Myocyte (in vitro differentiated cells): ENCODE measurements at regions not wholly inside any gene's neighbourhood (a gene's known extent, or its start where the extent isn't known, plus 50 kb on each side); places are given as distances from the start of the nearest gene placed in this dataset.

ENCODE experiments used
- DNase-seq: peaks from one replicate; pipeline ENCODE4 v3.0.0-alpha.2; 2012; ENCODE audit warnings: low read depth

DNA sequence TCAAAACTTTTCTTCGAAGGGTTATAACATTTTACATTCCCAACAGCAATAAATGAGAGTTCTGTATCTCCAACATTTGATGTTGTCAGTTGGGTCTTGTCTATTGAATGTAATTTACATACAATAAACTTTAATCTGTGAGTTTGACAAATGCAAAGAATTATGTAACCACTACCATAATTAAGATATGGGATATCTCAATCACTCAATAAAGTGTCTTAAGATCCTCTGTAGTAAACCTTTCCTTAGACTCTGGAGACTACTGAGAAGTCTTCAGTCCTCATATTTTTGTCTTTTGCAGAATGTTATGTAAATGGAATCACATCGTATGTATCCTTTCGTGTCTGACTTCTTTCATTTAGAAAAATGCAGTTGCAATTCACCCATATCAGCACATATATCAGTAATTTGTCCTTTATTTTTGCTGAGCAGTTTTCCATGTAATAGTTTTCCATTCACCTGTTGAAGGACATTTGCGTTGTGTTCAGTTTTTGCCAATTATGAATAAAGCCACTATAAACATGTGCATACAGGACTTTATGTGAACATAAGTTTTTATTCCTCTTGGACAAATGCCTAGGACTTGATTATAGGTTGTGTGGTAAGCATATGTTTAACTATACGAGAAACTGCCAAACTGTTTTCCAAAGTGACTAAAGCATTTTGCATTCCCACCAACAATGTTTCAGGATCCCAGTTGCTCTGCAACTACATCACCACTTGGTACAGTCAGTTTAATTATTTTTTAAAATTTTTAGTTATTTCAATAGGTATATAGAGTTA is 784.6 kb upstream of the ZNF608 start:
- no peak for DNase-seq

DNA sequence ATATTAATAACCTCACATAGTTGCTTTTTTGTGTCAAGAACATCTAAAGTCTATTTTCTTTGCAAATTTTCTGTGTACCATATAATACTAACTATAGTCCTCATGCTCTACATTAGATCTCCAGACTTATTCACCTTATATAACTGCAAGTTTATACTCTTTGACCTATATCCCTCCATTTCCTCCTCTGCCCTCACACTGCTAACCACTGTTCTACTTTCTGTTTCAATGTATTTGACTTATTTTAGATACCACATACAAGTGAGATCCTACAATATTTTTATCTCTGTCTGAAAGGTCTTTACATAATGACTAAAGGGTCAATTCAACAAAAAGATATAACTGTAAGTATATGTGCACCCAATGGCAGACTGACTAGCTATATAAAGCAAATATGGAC is 789.7 kb upstream of the ZNF608 start:
- no peak for DNase-seq

DNA sequence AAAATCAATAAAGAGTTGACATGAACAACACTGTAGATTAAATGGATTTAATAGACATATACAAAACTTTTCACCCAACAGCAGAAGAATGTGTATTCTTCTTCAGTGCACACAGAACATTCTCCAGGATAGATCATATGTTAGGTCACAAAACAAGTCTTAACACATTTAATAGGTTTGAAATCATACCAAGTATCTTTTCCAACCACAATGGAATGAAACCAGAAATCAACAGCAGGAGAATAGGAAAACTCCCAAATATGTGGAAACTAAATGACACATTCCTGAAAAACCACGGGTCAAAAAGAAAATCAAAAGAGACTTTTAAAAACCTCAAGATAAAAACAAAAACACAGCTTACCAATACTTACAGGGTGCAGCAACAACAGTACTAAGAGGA is 790.1 kb upstream of the ZNF608 start:
- peak; percentile 74 for DNase-seq

DNA sequence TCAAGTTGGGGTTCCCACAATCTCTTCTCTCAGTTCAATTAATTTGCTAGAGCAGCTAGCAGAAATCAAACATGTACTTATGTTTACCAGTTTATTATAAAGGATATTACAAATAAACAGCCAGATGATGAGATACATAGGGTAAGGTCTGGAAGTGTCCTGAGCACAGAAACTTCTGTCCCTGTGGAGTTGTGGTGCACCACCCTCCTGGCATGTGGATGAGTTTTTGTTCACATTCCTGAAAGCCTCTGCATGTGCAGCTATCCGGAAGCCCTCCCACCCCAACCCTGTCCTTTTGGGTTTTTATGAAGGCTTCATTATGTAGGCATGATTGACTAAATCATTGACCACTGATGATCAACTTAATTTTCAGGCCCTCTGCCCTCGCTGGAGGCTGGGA is 791.2 kb upstream of the ZNF608 start:
- peak; percentile 16 for DNase-seq

DNA sequence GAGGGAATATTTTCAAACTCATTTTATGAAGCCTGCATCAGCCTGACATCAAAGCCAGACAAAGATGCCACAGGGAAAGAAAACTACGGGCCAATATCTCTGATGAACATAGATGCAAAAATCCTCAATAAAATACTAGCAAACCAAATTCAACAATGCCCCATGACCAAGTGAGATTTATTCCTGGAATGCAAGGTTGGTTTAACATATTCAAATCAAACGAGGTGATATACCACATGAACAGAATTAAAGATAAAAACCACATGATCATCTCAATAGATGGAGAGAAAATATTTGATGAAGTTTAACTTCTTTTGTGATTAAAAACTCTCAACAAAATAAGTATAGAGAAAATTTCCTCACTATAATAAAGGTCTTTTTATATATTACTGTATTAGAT is 792.0 kb upstream of the ZNF608 start:
- DNase-seq: no peak

DNA sequence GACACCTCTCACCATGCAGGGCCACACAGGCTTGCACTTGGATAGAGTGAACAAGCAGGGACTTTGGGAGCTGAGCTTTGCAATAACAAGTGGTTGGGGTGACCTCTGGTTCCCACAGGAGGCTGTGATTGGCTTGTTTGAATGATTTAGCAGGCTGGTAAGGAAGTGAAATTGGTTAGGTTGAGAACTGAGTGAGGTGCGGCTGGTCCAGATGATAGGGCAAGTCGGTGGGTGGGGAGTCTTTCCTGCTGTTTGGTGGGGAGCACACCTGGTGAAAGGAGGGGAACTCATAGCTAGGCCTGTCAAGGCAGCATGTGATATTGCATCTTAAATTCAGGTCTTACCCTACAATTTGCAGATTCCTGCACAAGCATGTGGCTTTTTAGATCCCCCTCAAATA is 794.6 kb upstream of the ZNF608 start:
- DNase-seq: no peak

DNA sequence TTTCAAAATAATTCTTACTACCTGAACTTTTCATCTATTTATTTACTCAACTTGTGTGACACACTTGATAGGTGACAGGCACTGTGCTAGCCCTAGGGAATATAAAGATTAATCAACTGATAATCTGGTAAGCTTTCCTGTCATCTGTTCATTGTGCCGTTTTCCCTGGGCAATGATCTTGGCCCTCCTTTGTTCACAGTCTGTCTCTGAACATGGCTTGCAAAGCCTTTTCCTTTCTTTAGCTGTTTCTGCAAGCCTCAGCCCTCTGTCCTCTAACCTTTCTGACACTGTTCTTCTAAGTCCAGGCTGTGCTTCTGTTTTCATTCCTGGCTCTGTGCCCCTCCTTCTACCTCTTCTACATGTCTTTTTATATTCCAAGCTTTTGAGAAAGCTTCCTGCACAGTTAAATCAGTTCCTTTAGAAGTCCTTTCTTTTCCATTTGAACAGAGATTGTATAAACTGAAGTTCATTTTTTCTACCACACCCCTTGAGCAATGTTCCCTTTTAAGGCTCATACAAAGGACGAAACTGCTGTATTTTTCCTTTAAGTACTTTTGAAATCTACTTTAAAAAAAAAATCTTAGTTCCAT is 803.0 kb upstream of the ZNF608 start:
- peak; percentile 40 for DNase-seq

DNA sequence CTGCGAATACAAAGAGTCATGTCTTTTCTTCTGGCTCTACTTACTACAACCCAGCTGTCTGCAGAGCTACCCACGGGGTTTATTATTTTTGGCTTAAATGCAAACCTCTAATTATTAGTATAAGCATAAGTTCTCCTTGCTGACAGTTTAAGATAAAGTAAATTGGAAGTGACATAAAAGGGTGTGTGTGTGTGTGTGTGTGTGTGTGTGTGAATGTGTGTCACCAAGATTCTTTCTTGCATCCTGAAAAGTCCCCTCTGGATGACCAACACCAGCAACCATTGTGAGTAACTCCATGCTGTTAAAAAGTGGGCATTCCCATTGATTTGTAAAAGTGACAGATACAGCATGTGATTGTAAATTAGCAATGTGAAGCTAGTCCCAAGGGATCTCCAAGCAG is 803.8 kb upstream of the ZNF608 start:
- DNase-seq: peak; percentile 48

DNA sequence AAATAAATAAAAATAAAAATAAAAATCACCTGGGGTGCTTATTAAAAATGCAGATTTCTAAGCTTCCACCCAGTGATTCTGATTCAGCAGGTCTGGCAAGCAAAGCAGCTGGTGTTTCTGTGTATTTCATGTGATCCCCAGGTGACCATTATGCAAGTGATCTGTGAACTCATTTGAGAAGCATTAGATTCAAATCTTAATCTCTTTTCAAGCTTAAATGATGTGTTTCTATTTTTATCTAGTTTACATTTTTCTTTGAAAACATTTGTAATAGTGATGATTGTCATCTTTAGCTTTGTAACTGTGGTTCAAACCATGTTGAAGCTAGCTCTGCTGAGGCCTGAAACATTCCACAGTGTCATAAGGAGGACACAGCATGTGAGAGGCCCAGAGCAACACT is 804.8 kb upstream of the ZNF608 start:
- DNase-seq: no peak

DNA sequence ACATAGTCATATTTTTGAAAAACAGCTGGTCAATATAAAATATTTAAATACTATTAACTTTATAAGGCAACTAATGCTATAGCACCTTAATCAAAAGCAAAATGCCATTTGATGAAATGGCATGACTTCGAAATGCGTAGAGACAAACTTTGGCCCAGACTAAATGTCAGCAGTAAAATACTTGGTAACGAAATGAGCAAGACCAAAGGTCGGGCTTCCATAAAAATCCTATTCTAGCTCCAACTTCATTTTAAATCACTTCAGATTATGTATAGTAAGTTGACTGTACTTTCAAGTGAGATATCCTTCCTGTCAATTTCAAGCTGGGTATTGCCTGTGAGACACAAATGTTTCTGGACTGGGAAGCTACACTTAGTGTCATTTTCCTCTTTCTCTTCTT is 805.4 kb upstream of the ZNF608 start:
- DNase-seq: no peak

DNA sequence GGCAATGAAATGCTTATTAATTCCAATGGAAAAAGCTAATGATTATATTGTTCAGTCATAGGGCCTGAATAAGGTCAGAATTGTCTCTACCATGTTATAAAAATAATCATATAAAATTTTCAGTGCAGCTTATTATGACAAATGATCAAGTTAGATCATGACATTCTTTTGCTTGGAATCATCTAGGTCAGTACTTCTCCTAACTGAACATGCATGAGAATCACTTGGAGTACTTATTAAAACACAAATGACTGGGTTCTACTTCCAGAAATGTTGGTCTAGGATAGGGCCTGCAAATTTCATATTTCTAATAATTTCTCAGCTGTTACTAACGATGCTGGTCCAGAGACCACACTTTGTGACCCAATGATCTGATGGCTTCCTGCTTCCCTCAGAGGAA is 806.0 kb upstream of the ZNF608 start:
- no peak for DNase-seq

DNA sequence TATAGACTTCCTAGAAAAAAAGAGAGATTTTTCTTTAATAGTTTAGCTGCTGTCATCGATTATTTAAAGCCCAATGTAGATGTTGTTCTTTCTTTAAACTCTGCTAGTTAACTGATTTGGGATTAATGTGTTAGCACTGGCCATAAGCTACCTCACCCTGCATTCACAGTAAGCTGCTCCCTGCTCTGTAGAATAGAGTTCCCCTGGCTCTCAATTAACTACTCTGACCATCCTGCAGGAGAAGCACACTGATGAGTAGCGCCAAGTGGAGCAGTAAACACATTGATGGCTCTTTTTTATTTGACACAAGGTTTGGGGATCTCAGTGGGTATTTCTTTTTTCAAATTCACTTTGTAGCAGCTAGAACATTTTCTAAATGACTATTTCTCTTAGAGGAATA is 807.9 kb upstream of the ZNF608 start:
- no peak for DNase-seq

DNA sequence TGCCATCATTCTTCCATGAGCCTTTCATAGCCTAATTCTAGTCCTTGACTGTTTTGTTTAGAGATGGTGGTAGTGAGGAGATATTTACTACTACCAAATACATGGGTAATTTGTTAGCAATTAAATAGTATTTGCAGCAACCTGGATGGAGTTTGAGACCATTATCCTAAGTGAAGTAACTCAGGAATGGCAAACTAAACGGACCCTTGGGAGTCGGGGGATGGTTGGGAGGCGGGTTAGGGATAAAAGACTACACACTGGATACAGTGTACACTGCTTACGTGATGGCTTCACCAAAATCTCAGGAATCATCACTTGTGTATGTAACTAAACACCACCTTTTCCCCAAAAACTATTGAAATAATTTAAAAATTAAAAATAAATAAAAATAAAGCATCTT is 809.2 kb upstream of the ZNF608 start:
- no peak for DNase-seq

DNA sequence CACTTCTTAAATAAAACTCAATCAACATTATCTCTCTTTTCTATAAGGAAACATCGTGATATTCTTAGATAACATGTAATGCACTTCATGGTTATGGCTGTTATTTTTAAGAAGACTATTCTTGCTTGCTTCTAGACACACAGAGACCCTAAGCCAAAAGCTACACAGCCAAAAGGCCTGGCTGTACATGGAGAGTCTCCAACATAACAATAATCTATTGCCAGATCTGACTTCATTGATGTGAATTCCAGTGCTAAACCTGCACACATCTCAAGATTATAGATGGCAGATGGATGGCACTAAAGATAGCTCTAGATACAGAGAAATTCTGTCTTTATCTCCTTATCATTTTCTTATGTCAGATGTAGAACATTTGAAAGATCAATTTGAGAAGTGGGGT is 811.6 kb upstream of the ZNF608 start:
- DNase-seq: no peak

DNA sequence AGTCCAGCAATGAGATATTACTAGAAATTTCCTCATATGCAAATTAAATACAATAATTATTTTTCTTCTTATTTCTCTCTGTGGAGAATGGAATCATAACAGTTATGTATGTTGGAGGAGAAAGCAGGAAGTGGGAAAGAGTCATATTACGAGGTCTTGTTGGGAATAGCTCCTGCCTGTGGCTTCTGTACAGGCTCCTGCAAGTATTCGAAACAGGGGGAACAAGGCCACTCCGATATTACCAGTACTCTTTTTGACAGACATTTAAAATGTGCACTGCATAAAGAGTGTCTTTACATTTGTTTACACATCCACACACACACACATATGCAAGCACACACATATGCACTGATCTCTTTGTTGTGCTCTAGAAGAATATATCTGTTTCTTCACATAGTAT is 812.0 kb upstream of the ZNF608 start:
- peak; percentile 47 for DNase-seq

DNA sequence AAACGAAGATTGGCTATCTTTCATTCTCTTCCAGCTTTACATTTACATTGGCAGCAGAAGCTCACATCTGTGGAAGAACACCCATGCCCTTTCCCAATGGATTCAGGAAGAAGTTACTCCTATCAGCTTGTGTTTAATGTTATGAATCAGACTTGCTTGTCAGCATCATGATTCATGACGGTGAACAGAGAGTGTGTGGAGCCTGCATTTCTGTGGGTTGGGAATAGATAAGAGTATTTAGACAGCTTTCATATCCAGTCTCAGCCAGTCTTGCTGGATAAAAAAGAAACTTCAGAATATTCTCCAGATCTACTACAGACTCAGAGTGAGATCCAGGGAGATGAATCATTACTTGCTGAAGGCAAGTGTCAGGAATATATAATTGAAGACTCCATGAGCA is 812.9 kb upstream of the ZNF608 start:
- DNase-seq: peak; percentile 83

DNA sequence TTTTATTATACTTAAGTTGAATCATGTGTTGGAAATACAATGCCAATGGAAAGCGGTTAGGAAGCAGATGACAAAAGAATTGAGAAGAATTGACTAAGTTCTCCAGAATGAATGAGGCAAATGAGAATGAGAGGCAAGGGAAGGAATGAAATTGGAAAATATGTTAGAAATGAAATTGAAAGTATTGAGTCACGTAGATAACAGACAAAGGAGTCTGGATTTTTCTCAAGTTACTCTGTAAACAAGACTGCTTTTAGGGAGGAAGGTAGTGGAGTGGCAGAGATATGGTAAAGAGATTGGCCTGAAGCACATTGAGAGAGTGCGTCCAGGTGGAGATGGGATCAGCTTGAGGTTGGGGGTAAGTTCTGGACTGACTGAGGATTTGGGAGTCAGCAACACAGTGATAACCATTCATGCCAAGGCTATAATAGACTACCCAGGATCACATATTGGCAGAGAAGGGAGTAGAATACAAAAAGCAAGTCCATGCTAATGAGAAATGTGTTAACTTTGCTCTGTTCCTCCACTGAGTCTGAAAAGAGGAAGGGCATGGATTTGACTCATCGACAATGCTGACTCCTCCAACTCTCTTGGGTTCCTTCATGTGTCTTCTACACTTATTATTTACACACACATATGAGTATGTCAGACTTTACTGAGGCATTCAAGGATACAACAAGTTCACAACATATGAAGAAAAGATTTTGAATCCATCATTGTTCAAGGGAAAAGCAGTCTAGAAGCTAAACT is 814.2 kb upstream of the ZNF608 start:
- DNase-seq: no peak

DNA sequence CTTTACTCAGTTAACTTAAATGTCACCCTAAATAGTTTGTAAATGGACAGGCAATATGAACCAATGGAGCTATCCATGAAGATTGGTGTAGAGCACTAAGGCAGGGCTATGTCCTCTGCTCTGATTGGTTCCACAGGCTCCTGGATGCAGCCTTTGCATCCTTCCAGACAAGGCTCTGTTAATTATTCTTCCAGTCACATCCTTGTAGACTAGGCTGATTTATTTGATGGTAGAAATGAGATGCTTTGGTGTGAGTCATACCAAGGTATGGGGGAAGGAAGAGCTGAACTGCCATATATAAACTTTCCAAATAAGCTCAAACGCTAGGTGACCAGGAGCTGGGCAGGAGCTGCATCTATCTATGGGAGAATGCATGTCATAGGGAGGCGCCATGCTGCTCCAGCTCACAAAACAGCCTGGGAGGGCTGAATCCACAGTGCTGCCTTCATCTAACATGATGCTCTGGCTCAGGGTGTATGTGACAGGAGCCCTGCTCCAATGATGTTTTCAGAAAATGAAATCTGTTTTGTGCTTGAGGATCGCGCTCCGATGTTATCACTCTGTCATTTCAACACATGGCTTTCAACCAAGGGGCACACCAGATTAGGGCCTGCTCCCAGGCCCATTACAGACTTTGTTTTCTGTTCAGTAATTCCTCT is 818.0 kb upstream of the ZNF608 start:
- DNase-seq: no peak

DNA sequence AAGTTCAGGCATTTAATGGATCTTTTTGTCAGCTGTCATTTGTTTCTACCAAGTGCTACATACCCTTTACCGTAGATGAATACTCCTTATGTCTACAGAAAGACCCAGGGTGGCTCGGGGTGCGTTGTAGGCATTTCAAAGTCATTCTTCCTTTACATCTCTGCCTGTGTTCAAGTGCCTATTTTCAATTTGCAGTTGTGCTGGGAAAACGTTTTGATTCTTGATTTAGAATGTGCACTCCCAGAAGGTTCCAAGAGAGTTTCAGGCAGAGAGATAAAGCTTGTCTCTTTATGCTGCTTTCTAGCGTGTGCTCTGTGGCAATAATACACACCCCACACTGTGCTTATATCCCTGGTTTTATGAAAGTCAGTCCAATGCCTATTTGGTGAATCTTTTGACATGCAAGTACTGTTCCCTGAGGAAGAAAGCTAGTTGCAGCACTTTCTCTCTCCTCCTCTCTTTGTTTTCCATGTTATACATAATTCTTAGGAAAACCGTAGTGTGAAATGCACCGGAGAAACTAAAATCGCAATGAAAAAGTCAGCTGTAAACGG is 828.1 kb upstream of the ZNF608 start:
- DNase-seq: no peak

DNA sequence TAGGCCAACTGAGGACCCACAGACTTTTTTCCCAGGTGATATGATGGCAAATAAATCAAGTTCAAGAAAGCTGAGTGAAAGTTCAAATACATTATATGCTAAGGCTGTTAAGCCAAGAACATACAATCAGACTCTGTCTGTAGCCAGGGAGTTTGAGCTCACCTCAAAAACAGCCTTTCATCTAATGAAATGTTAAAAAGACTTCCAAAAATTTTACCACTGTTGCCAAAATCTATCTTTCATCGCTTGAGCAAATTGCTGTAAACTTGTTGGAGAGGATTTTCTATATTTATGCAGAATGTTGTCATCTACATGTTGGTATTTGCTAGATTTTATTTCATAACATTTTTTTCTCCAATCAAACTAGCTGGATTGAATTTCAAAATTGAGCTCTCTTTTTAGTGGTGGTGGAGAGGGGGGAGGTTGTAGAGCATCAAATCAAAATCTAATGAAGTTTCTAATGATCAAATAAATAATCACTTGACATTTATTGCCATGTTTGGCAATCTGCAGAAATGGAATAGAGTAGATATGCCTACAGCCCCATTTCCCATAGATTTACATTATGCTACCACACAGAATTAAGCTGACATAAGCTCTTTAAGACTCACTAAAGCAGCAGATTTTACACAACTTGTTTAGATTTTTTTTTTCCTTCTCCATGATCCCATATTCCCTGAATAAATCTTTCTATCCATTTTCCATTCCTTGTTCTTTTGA is 828.9 kb upstream of the ZNF608 start:
- no peak for DNase-seq

DNA sequence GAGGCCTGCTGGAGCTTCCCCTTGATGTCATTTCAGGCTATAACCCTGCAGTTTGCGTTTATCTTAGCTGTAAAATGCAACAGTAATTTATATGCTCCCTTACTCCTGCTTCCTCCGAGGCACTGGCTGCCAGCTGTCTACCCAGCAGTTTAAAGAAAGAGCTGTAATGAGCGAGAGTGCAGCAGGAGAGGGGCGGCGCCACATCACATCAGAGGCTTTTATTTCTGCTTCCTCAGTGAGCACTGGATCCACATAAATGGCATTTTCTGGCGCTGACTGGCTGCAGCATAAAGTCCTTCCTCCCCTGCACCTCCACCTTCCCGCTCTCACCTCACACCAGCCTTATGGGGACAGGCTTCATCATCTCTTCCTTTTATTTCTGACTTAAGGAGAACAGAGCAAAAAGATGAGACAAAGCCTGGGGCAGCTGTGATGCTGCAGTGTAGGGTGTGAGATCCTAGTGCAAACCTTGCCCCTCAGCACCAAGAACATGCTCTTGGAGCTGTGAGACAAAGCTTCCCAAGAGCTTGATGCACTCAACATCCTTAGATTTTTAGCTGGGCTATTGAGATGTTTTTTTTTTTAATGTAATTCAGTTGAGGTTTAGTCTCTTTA is 829.6 kb upstream of the ZNF608 start:
- peak; percentile 65 for DNase-seq
